GM18909 (cell line): ENCODE measurements at regions not wholly inside any gene's neighbourhood (a gene's known extent, or its start where the extent isn't known, plus 50 kb on each side); places are given as distances from the start of the nearest gene placed in this dataset.

ENCODE experiments used
- ATAC-seq: cut with Tn5 transposase; IDR thresholded peaks from one replicate; pipeline ENCODE4 v1.9.1; 2021; ENCODE audit warnings: mild to moderate bottlenecking; ENCODE audit not compliant: unreplicated experiment, poor library complexity

- ATAC-seq, result no peak
These were observed 262.6 kb downstream of the TBL1XR1 start for GRCh38 chr3:176934698-176935097.

GRCh38 chr3:176933704-176934103, 263.6 kb downstream of the TBL1XR1 start:
- ATAC-seq, result no peak

GRCh38 chr3:176932433-176932832, 264.8 kb downstream of the TBL1XR1 start:
- no peak for ATAC-seq

GRCh38 chr3:176931991-176932390, 265.3 kb downstream of the TBL1XR1 start:
- ATAC-seq, result no peak

- ATAC-seq, result no peak
These were observed 266.3 kb downstream of the TBL1XR1 start for GRCh38 chr3:176930942-176931341.

- ATAC-seq, result no peak
These were observed 268.7 kb downstream of the TBL1XR1 start for GRCh38 chr3:176928582-176928931.

GRCh38 chr3:176927706-176928581, 269.3 kb downstream of the TBL1XR1 start:
- no peak for ATAC-seq

- no peak for ATAC-seq
These were observed 270.0 kb downstream of the TBL1XR1 start for GRCh38 chr3:176927280-176927679.

- no peak for ATAC-seq
These were observed 270.6 kb downstream of the TBL1XR1 start for GRCh38 chr3:176926688-176927087.

GRCh38 chr3:176926034-176926433, 271.2 kb downstream of the TBL1XR1 start:
- ATAC-seq, result no peak

GRCh38 chr3:176920766-176921160, 276.5 kb downstream of the TBL1XR1 start:
- no peak for ATAC-seq

GRCh38 chr3:176919836-176920765, 277.2 kb downstream of the TBL1XR1 start:
- ATAC-seq, result no peak

- no peak for ATAC-seq
These were observed 280.5 kb downstream of the TBL1XR1 start for GRCh38 chr3:176916777-176917176.

GRCh38 chr3:176914764-176915163, 282.5 kb downstream of the TBL1XR1 start:
- ATAC-seq, result no peak

- no peak for ATAC-seq
These were observed 285.7 kb downstream of the TBL1XR1 start for GRCh38 chr3:176911579-176911978.

- ATAC-seq, result no peak
These were observed 288.2 kb downstream of the TBL1XR1 start for GRCh38 chr3:176909044-176909443.

- ATAC-seq, result no peak
These were observed 291.0 kb downstream of the TBL1XR1 start for GRCh38 chr3:176906046-176906905.

GRCh38 chr3:176905331-176905730, 292.0 kb downstream of the TBL1XR1 start:
- ATAC-seq, result no peak

GRCh38 chr3:176904506-176904905, 292.8 kb downstream of the TBL1XR1 start:
- no peak for ATAC-seq

- ATAC-seq, result no peak
These were observed 300.6 kb downstream of the TBL1XR1 start for GRCh38 chr3:176896640-176897039.
